ENCODE measurements at regions not wholly inside any gene's neighbourhood (a gene's known extent, or its start where the extent isn't known, plus 50 kb on each side); places are given as distances from the start of the nearest gene placed in this dataset.
"Not testable (repeated sequence)": the region's sequence is repeated elsewhere in the genome, so short reads cannot be mapped to it uniquely, and the experiment has no call there.

GRCh38 chr11:112624431-112624830 is 336.8 kb upstream of the NCAM1 start (continued):
- TF ChIP-seq POLR2A (IDR thresholded peaks at IDR 0.05; ENCODE audit: control extremely low read depth in 1 of 2, low read depth in 2 of 2, low read length in 2 of 2) (no peak), SP1 (IDR thresholded peaks at IDR 0.05; ENCODE audit: low read depth, low read length) (no peak), JUN (IDR thresholded peaks at IDR 0.05; ENCODE audit: low read depth, low read length) (no peak), RAD21 (IDR thresholded peaks at IDR 0.05 in 1 of 2, conservative IDR thresholded peaks at IDR 0.05 in 1 of 2; ENCODE audit: low read depth in 2 of 2, low read length in 2 of 2) (no peak), KDM4A (IDR thresholded peaks at IDR 0.05; ENCODE audit: low read depth, low read length, severe bottlenecking) (no peak), SRF (IDR thresholded peaks at IDR 0.05; ENCODE audit: low read depth, low read length) (no peak), SAP30 (IDR thresholded peaks at IDR 0.05; ENCODE audit: insufficient read depth, insufficient replicate concordance, low read length) (no peak), BRCA1 (IDR thresholded peaks at IDR 0.05; ENCODE audit: low read depth, low read length) (no peak), SIRT6 (IDR thresholded peaks at IDR 0.05; ENCODE audit: low read length) (no peak), FOSL1 (IDR thresholded peaks at IDR 0.05; ENCODE audit: insufficient read depth, low read depth, low read length) (no peak)

- POLR2A ChIA-PET (ENCODE audit: partially characterized antibody); H2BK5ac ChIP-seq (ENCODE audit: low read depth, low read length); H3K9ac ChIP-seq (replicated peaks in 1 of 4; ENCODE audit: extremely low read depth in 1 of 4, low read depth in 3 of 4, low read length in 3 of 4); H2BK12ac ChIP-seq (ENCODE audit: low read depth, low read length); H3K14ac ChIP-seq (ENCODE audit: insufficient read length); H4K20me1 ChIP-seq (replicated peaks in 1 of 2; ENCODE audit: control insufficient read depth in 1 of 2, insufficient read depth in 2 of 2, low read length in 2 of 2); H3K23me2 ChIP-seq (ENCODE audit: low read depth, low read length); FAIRE-seq; H2AFZ ChIP-seq (ENCODE audit: low read length); H3K79me1 ChIP-seq (ENCODE audit: low read depth, low read length); H4K8ac ChIP-seq (ENCODE audit: extremely low read depth, insufficient read depth, low read length); H4K91ac ChIP-seq (replicated peaks; ENCODE audit: insufficient read length, low read length); H2BK120ac ChIP-seq (replicated peaks; ENCODE audit: low read depth, low read length); H3K18ac ChIP-seq (ENCODE audit: extremely low read depth, low read length); H2AK5ac ChIP-seq (ENCODE audit: low read depth, low read length); H3K4me1 ChIP-seq (replicated peaks in 1 of 4; ENCODE audit: control insufficient read depth in 3 of 4, insufficient read depth in 4 of 4, low read length in 3 of 4); H2BK15ac ChIP-seq (ENCODE audit: low read length); H3K4ac ChIP-seq (replicated peaks; ENCODE audit: insufficient read length, low read depth, low read length); H3K23ac ChIP-seq (ENCODE audit: insufficient read length); H4K5ac ChIP-seq (ENCODE audit: insufficient read length, low read depth, low read length); H3K36me3 ChIP-seq (ENCODE audit: control insufficient read depth in 2 of 4, insufficient read depth in 4 of 4, low read length in 3 of 4); H3K4me2 ChIP-seq (ENCODE audit: insufficient read depth in 1 of 2, low read depth in 2 of 2, low read length in 2 of 2); H3K9me3 ChIP-seq (ENCODE audit: insufficient read depth in 2 of 2, low read depth in 1 of 2, low read length in 1 of 2); H3K4me3 ChIP-seq (ENCODE audit: extremely low read depth in 1 of 4, insufficient read depth in 2 of 4, low read depth in 3 of 4, low read length in 4 of 4); H3K79me2 ChIP-seq (ENCODE audit: control insufficient read depth in 1 of 2, insufficient read depth in 2 of 2, low read length in 2 of 2); H2BK20ac ChIP-seq (ENCODE audit: low read length); DNase-seq (ENCODE audit: low read depth in 1 of 2, low spot score in 2 of 2); H3K27ac ChIP-seq (ENCODE audit: low read depth, low read length); H3K27me3 ChIP-seq (replicated peaks in 1 of 4; ENCODE audit: control insufficient read depth in 3 of 4, extremely low read depth in 1 of 4, insufficient read depth in 3 of 4, low read length in 3 of 4); H3K56ac ChIP-seq (replicated peaks; ENCODE audit: insufficient read length, low read depth, low read length): not testable (repeated sequence)
- CTCF ChIA-PET (ENCODE audit: partially characterized antibody), result interaction anchor here (0.8 kb wide), 1 partner anchor 31 kb away, joined by 3 read pairs; no protein-coding TSS in a partner anchor
- WGBS, 2 experiments (ENCODE audit: extremely low coverage in 1 of 2, insufficient coverage in 1 of 2, insufficient read length in 1 of 2, insufficient replicate concordance in 2 of 2, low coverage in 1 of 2, low lambda C conversion rate in 2 of 2, missing lambda C conversion rate in 1 of 2), result 97% methylated on average over 2 of the region's 2 CpGs; no CpG with 5 or more reads in 1 of the 2 experiments
These were observed 336.2 kb upstream of the NCAM1 start for GRCh38 chr11:112624971-112625370.

All from H1 (cell line).